Endothelial cell (in vitro differentiated cells): ENCODE measurements at regions not wholly inside any gene's neighbourhood (a gene's known extent, or its start where the extent isn't known, plus 50 kb on each side); places are given as distances from the start of the nearest gene placed in this dataset.

ENCODE experiments used
- DNase-seq: peaks from one replicate; pipeline ENCODE4 v3.0.0; 2021; ENCODE audit warnings: low spot score
- H3K27ac Mint-ChIP-seq: one replicate; pipeline ENCODE4 v1.8.0; 2021; ENCODE audit warnings: mixed read lengths, inconsistent platforms; ENCODE audit not compliant: unreplicated experiment
- H3K27me3 Mint-ChIP-seq: one replicate; pipeline ENCODE4 v1.8.0; 2021; ENCODE audit warnings: mild to moderate bottlenecking, moderate library complexity, mixed read lengths, inconsistent platforms; ENCODE audit not compliant: unreplicated experiment
- H3K36me3 Mint-ChIP-seq: one replicate; pipeline ENCODE4 v1.8.0; 2021; ENCODE audit warnings: mild to moderate bottlenecking, low read depth, mixed read lengths, inconsistent platforms; ENCODE audit not compliant: unreplicated experiment
- H3K4me1 Mint-ChIP-seq: one replicate; pipeline ENCODE4 v1.8.0; 2021; ENCODE audit warnings: mild to moderate bottlenecking, mixed read lengths, inconsistent platforms; ENCODE audit not compliant: unreplicated experiment
- H3K4me3 Mint-ChIP-seq: one replicate; pipeline ENCODE4 v1.8.0; 2021; ENCODE audit warnings: mild to moderate bottlenecking, mixed read lengths, inconsistent platforms; ENCODE audit not compliant: unreplicated experiment
- H3K9me3 Mint-ChIP-seq: one replicate; pipeline ENCODE4 v1.8.0; 2021; ENCODE audit warnings: mixed read lengths, inconsistent platforms; ENCODE audit not compliant: unreplicated experiment
- CTCF ChIP-seq: fragments of 200-600 bp; sonication (generic); IDR thresholded peaks from one replicate; pipeline ENCODE4 v1.5.0; 2021; ENCODE audit warnings: antibody characterized with exemption; ENCODE audit not compliant: unreplicated experiment

GRCh38 chr3:168161696-168162095 lies 66.0 kb upstream of the GOLIM4 start:
- H3K27me3 Mint-ChIP-seq, result peaks cover 2% of the 10 kb centered on the region
- no peaks in the 10 kb centered on the region for H3K36me3 Mint-ChIP-seq
- no peak overlapping the region for H3K4me3 Mint-ChIP-seq
- H3K9me3 Mint-ChIP-seq, result no peaks in the 10 kb centered on the region
- H3K4me1 Mint-ChIP-seq, result peaks cover 30% of the 10 kb centered on the region
- no peak for DNase-seq
- no peak for TF ChIP-seq CTCF
- H3K27ac Mint-ChIP-seq, result no peak overlapping the region

- Mint-ChIP-seq H3K27ac (no peak overlapping the region), H3K36me3 (peaks cover 8% of the 10 kb centered on the region), H3K27me3 (peaks cover 2% of the 10 kb centered on the region), H3K9me3 (no peaks in the 10 kb centered on the region), H3K4me3 (no peak overlapping the region), H3K4me1 (peaks cover 35% of the 10 kb centered on the region)
- DNase-seq, result no peak
- TF ChIP-seq CTCF, result no peak
Measured at GRCh38 chr3:168157903-168158302, 62.2 kb upstream of the GOLIM4 start.

- DNase-seq, result peak; percentile 8
- no peak for TF ChIP-seq CTCF
- Mint-ChIP-seq H3K4me1 (peaks cover 32% of the 10 kb centered on the region), H3K4me3 (no peak overlapping the region), H3K27ac (peak overlapping the region; percentile 17), H3K9me3 (peaks cover 2% of the 10 kb centered on the region), H3K27me3 (peaks cover 2% of the 10 kb centered on the region), H3K36me3 (peaks cover 10% of the 10 kb centered on the region)
Measured at GRCh38 chr3:168157099-168157700, 61.5 kb upstream of the GOLIM4 start.

GRCh38 chr3:168156479-168156878 lies 60.8 kb upstream of the GOLIM4 start:
- peaks cover 32% of the 10 kb centered on the region for H3K4me1 Mint-ChIP-seq
- no peak for TF ChIP-seq CTCF
- H3K27me3 Mint-ChIP-seq, result peaks cover 2% of the 10 kb centered on the region
- no peak overlapping the region for H3K4me3 Mint-ChIP-seq
- H3K9me3 Mint-ChIP-seq, result peaks cover 9% of the 10 kb centered on the region
- H3K27ac Mint-ChIP-seq, result no peak overlapping the region
- DNase-seq, result no peak
- H3K36me3 Mint-ChIP-seq, result peaks cover 17% of the 10 kb centered on the region

GRCh38 chr3:168155303-168155702 lies 59.6 kb upstream of the GOLIM4 start:
- Mint-ChIP-seq H3K4me3 (no peak overlapping the region), H3K9me3 (peaks cover 9% of the 10 kb centered on the region), H3K27ac (no peak overlapping the region), H3K27me3 (peaks cover 2% of the 10 kb centered on the region), H3K4me1 (peaks cover 32% of the 10 kb centered on the region), H3K36me3 (peaks cover 17% of the 10 kb centered on the region)
- DNase-seq, result no peak
- TF ChIP-seq CTCF, result no peak
